OCI-LY3 (cell line): ENCODE measurements at regions not wholly inside any gene's neighbourhood (a gene's known extent, or its start where the extent isn't known, plus 50 kb on each side); places are given as distances from the start of the nearest gene placed in this dataset.

Source experiments
- H2AFZ ChIP-seq: fragments of 200-600, 300-600 bp; shearing (Covaris generic); 2 replicates; pipeline ENCODE4 v1.6.0; 2014; ENCODE audit warnings: antibody characterized with exemption, low read depth, low read length
- H3K27ac ChIP-seq: fragments of 200-600, 300-600 bp; sonication (generic); 2 replicates; pipeline ENCODE4 v1.5.1; 2014; ENCODE audit warnings: mild to moderate bottlenecking, low read length, moderate library complexity, mixed read lengths
- H3K27me3 ChIP-seq: fragments of 200-600, 300-600 bp; sonication (generic); 2 replicates; pipeline ENCODE4 v1.6.1; 2014; ENCODE audit warnings: low read depth, low read length, mixed read lengths
- H3K36me3 ChIP-seq: fragments of 200-600, 300-600 bp; sonication (generic); replicated peaks from 2 replicates; pipeline ENCODE3; 2014; ENCODE audit warnings: low read depth, low read length, mixed read lengths
- H3K4me1 ChIP-seq: fragments of 300-600, 200-600 bp; sonication (generic); 2 replicates; pipeline ENCODE4 v1.6.1; 2014; ENCODE audit warnings: low read length, mixed read lengths
- H3K4me2 ChIP-seq: fragments of 200-600, 300-600 bp; sonication (generic); 2 replicates; pipeline ENCODE4 v1.6.1; 2014; ENCODE audit warnings: low read length, mixed read lengths
- H3K4me3 ChIP-seq: fragments of 300-600, 200-600 bp; sonication (generic); 2 replicates; pipeline ENCODE4 v1.5.1; 2014; ENCODE audit warnings: antibody characterized with exemption, mild to moderate bottlenecking, low read length, moderate library complexity
- H3K79me2 ChIP-seq: fragments of 300-600, 200-600 bp; shearing (Covaris generic); 2 replicates; pipeline ENCODE4 v1.6.1; 2014; ENCODE audit warnings: mild to moderate bottlenecking, low read length, mixed read lengths
- H3K9ac ChIP-seq: fragments of 300-600, 200-600 bp; shearing (Covaris generic); 2 replicates; pipeline ENCODE4 v1.6.0; 2014; ENCODE audit warnings: mild to moderate bottlenecking, low read length, moderate library complexity
- H3K9me3 ChIP-seq: fragments of 200-600, 300-600 bp; shearing (Covaris generic); 2 replicates; pipeline ENCODE4 v1.6.1; 2014; ENCODE audit warnings: low read length, mixed read lengths; ENCODE audit not compliant: insufficient read depth
- H4K20me1 ChIP-seq: fragments of 200-600, 300-600 bp; sonication (generic); 2 replicates; pipeline ENCODE4 v1.6.1; 2016; ENCODE audit warnings: low read length, mixed read lengths; ENCODE audit not compliant: insufficient read depth
- EZH2phosphoT487 ChIP-seq: fragments of 200-600 bp; shearing (Covaris generic); IDR thresholded peaks from 2 replicates; pipeline ENCODE4 v1.6.1; 2018; ENCODE audit warnings: antibody characterized with exemption, mixed run types, low read depth
- TF ChIP-seq, protein P1 (sequence below): fragments of 200-600, 300-600 bp; sonication (generic); IDR thresholded peaks from 2 replicates; pipeline ENCODE4 v1.5.1; 2014; ENCODE audit warnings: antibody characterized with exemption, low read length, low read depth

- no peak for TF ChIP-seq EZH2phosphoT487
- TF ChIP-seq, protein P1, sequence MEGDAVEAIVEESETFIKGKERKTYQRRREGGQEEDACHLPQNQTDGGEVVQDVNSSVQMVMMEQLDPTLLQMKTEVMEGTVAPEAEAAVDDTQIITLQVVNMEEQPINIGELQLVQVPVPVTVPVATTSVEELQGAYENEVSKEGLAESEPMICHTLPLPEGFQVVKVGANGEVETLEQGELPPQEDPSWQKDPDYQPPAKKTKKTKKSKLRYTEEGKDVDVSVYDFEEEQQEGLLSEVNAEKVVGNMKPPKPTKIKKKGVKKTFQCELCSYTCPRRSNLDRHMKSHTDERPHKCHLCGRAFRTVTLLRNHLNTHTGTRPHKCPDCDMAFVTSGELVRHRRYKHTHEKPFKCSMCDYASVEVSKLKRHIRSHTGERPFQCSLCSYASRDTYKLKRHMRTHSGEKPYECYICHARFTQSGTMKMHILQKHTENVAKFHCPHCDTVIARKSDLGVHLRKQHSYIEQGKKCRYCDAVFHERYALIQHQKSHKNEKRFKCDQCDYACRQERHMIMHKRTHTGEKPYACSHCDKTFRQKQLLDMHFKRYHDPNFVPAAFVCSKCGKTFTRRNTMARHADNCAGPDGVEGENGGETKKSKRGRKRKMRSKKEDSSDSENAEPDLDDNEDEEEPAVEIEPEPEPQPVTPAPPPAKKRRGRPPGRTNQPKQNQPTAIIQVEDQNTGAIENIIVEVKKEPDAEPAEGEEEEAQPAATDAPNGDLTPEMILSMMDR = no peak
- Histone ChIP-seq H3K36me3 (no peaks in the 10 kb centered on the region), H3K27me3 (no peaks in the 10 kb centered on the region), H2AFZ (no peak overlapping the region), H3K4me1 (no peaks in the 10 kb centered on the region), H3K4me2 (no peak overlapping the region), H3K79me2 (no peaks in the 10 kb centered on the region), H4K20me1 (no peaks in the 10 kb centered on the region), H3K9ac (no peak overlapping the region), H3K27ac (no peak overlapping the region), H3K9me3 (no peaks in the 10 kb centered on the region), H3K4me3 (no peak overlapping the region)
Measured at GRCh38 chr13:81848291-81848690, 1507.4 kb upstream of the SPRY2 start.

DNA sequence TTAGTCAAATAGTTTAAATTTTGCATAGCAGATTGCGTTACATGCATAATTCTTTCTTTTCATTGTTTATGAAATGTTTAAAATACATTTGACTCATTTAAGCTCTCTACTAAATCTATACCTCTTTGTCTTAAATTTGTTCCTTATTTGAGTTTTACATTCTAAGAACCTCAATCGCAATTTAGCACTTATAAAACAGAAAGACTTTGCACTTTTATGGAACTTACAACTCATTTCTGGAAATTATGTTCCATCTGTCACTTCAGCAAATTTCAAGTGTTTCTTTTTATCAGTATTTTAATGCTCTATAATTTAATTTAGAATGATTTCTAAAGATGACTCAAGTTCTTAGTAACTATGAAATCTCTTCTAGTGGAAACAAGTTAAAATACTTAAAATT lies 1505.8 kb upstream of the SPRY2 start:
- H3K4me3 ChIP-seq = no peak overlapping the region
- H3K4me2 ChIP-seq = no peak overlapping the region
- H3K27ac ChIP-seq = no peak overlapping the region
- H4K20me1 ChIP-seq = no peaks in the 10 kb centered on the region
- no peaks in the 10 kb centered on the region for H3K36me3 ChIP-seq
- TF ChIP-seq, protein P1 = no peak
- TF ChIP-seq EZH2phosphoT487 = no peak
- no peaks in the 10 kb centered on the region for H3K9me3 ChIP-seq
- no peak overlapping the region for H3K9ac ChIP-seq
- H3K4me1 ChIP-seq = no peaks in the 10 kb centered on the region
- H3K27me3 ChIP-seq = no peaks in the 10 kb centered on the region
- H2AFZ ChIP-seq = no peak overlapping the region
- no peaks in the 10 kb centered on the region for H3K79me2 ChIP-seq

GRCh38 chr13:81821259-81821658 lies 1480.3 kb upstream of the SPRY2 start:
- no peak overlapping the region for H2AFZ ChIP-seq
- H3K9me3 ChIP-seq = peaks cover 6% of the 10 kb centered on the region; the same call in 1 of the 2 replicates
- H3K4me1 ChIP-seq = no peaks in the 10 kb centered on the region

GRCh38 chr13:81800433-81800832 lies 1459.5 kb upstream of the SPRY2 start:
- TF ChIP-seq, protein P1 = no peak
- H2AFZ ChIP-seq = peak overlapping the region; percentile 60
- H3K4me3 ChIP-seq = no peak overlapping the region
- H4K20me1 ChIP-seq = no peaks in the 10 kb centered on the region
- H3K79me2 ChIP-seq = no peaks in the 10 kb centered on the region
- H3K4me2 ChIP-seq = no peak overlapping the region
- no peak overlapping the region for H3K27ac ChIP-seq
- H3K4me1 ChIP-seq = peaks cover 12% of the 10 kb centered on the region
- no peak overlapping the region for H3K9ac ChIP-seq
- no peaks in the 10 kb centered on the region for H3K36me3 ChIP-seq
- H3K9me3 ChIP-seq = no peaks in the 10 kb centered on the region
- H3K27me3 ChIP-seq = no peaks in the 10 kb centered on the region

More at GRCh38 chr13:81821259-81821658, 1480.3 kb upstream of the SPRY2 start:
- no peak for TF ChIP-seq EZH2phosphoT487
- TF ChIP-seq, protein P1 = no peak
- Histone ChIP-seq H3K27me3 (no peaks in the 10 kb centered on the region), H3K36me3 (no peaks in the 10 kb centered on the region), H4K20me1 (no peaks in the 10 kb centered on the region), H3K79me2 (no peaks in the 10 kb centered on the region), H3K9ac (no peak overlapping the region), H3K27ac (no peak overlapping the region), H3K4me3 (no peak overlapping the region), H3K4me2 (no peak overlapping the region)
